Heart left ventricle (tissue), 13 donors: ENCODE measurements at regions not wholly inside any gene's neighbourhood (a gene's known extent, or its start where the extent isn't known, plus 50 kb on each side); places are given as distances from the start of the nearest gene placed in this dataset.

ENCODE experiments used
- POLR2A ChIP-seq, 2 donors: fragments of 450-650 bp; IDR thresholded peaks; one replicate each; pipeline ENCODE4 v1.6.1; 2017; ENCODE audit warnings: antibody characterized with exemption in 2 of 2, mild to moderate bottlenecking in 2 of 2, moderate library complexity in 2 of 2
- TF ChIP-seq, protein P1 (sequence below), 12 donors: fragments of 200-600 bp; sonication (generic) in 4 of 12; IDR thresholded peaks; one replicate each; pipeline versions ENCODE4 v1.5.0 to v1.8.0; 2018 to 2022; ENCODE audit warnings: antibody characterized with exemption in 12 of 12, mild to moderate bottlenecking in 5 of 12
- donor health status: ischemic (EF 13 %, LVEDD 7.1; RV severe dilation, severe dysfunction).
- donor health status: DM: no; HTN: yes; CAD: no.
- donor health status: DM: no; HTN: no; CAD: no.
- donor health status: ischemic (EF 25% LVEDD 6.9; RV normal size, moderate dysfunction).
- donor health status: ischemic (EF 25% LVEDD 5.7; RV mildly dilated, moderate dysfunction).
- donor health status: ischemic (EF 35%, LVEDD 5.7; RV mildly dilated, moderate dysfunction).
- donor health status: nonischemic (EF 11% LVEDD 7.7; RV severe dilation, severe dysfunction).
- donor health status: DM: yes; HTN: yes; CAD: no.
- donor health status: PGD.
- donor health status: ischemic (EF 29% LVEDD 5.4; RV normal size, mild dysfunction).
- donor health status: nonischemic (EF 23%, LVEDD 6.1; RV moderate dilation, normal function).

DNA sequence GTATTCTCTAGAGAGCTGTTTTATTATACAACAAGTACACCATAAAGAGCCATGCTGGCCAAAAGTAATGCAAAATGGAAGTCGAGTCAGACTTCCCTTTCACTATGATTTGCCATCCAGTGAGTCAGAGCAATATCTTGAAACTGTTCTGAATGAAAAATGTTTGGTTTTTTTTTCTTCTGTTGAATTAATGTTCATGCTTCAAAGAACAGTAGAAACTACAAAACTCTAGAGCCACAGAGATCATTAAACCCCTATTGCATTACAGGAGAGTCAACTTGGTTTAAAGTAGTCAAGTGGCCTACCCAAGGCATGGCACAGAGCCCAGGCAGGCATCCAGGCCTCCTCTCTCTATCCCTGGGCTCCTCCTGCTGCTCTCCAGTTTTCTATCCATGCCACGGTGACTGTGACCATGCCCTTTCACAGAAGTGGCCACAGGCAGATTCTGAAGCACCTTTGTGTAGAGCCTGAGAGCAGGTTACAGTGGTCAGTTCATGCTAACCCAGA is 358.9 kb downstream of the DEPDC1B start:
- TF ChIP-seq, protein P1, sequence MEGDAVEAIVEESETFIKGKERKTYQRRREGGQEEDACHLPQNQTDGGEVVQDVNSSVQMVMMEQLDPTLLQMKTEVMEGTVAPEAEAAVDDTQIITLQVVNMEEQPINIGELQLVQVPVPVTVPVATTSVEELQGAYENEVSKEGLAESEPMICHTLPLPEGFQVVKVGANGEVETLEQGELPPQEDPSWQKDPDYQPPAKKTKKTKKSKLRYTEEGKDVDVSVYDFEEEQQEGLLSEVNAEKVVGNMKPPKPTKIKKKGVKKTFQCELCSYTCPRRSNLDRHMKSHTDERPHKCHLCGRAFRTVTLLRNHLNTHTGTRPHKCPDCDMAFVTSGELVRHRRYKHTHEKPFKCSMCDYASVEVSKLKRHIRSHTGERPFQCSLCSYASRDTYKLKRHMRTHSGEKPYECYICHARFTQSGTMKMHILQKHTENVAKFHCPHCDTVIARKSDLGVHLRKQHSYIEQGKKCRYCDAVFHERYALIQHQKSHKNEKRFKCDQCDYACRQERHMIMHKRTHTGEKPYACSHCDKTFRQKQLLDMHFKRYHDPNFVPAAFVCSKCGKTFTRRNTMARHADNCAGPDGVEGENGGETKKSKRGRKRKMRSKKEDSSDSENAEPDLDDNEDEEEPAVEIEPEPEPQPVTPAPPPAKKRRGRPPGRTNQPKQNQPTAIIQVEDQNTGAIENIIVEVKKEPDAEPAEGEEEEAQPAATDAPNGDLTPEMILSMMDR (IDR thresholded peaks at IDR 0.05) = no peak
- TF ChIP-seq POLR2A (IDR thresholded peaks at IDR 0.05) = no peak
